Esophagus muscularis mucosa (tissue), 4 donors: ENCODE measurements at regions not wholly inside any gene's neighbourhood (a gene's known extent, or its start where the extent isn't known, plus 50 kb on each side); places are given as distances from the start of the nearest gene placed in this dataset.

ENCODE experiments used
- EP300 ChIP-seq: sonication (generic); formaldehyde crosslinking; IDR thresholded peaks from one replicate; pipeline ENCODE4 v1.6.1; 2017; ENCODE audit warnings: antibody characterized with exemption
- POLR2AphosphoS5 ChIP-seq, 2 donors: sonication (generic); formaldehyde crosslinking; IDR thresholded peaks; one replicate each; pipeline ENCODE4 v1.6.1; 2017; ENCODE audit warnings: antibody characterized with exemption in 2 of 2
- TF ChIP-seq, protein P1 (sequence below), 3 experiments: fragments of 200-600 bp in 2 of 3; fragments of 450-650 bp in 1 of 3; sonication (generic) in 2 of 3; IDR thresholded peaks; one replicate each; pipeline ENCODE4 v1.5.1; 2017 to 2019; ENCODE audit warnings: antibody characterized with exemption in 3 of 3, mild to moderate bottlenecking in 2 of 3, moderate library complexity in 1 of 3

DNA sequence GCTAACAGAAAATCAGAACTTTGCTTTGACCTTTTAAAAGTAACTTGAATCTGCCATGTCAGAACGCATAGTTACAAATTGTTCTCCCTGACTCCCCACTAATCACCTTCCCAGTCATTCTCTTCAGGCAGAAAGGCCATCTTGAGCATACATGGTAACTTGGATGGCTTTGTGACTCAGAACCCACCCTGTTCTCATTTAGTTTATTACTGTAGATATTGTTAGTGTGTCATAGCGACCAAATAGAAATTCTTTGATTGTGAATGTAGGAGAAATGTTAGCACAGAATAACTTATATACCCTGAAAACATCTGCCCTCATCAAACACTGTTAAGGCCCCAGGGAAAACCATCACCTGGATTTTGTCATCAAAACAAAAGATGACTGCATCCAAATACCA, 382.0 kb downstream of the MAGEB5 start:
- TF ChIP-seq EP300: no peak
- TF ChIP-seq, protein P1, sequence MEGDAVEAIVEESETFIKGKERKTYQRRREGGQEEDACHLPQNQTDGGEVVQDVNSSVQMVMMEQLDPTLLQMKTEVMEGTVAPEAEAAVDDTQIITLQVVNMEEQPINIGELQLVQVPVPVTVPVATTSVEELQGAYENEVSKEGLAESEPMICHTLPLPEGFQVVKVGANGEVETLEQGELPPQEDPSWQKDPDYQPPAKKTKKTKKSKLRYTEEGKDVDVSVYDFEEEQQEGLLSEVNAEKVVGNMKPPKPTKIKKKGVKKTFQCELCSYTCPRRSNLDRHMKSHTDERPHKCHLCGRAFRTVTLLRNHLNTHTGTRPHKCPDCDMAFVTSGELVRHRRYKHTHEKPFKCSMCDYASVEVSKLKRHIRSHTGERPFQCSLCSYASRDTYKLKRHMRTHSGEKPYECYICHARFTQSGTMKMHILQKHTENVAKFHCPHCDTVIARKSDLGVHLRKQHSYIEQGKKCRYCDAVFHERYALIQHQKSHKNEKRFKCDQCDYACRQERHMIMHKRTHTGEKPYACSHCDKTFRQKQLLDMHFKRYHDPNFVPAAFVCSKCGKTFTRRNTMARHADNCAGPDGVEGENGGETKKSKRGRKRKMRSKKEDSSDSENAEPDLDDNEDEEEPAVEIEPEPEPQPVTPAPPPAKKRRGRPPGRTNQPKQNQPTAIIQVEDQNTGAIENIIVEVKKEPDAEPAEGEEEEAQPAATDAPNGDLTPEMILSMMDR (IDR thresholded peaks at IDR 0.05): no peak
- no peak for TF ChIP-seq POLR2AphosphoS5 (IDR thresholded peaks at IDR 0.05)
